ENCODE measurements at regions not wholly inside any gene's neighbourhood (a gene's known extent, or its start where the extent isn't known, plus 50 kb on each side); places are given as distances from the start of the nearest gene placed in this dataset.

- DNase-seq: no peak
Observed at GRCh38 chr4:79081973-79082372, 142.7 kb upstream of the PAQR3 start.

DNA sequence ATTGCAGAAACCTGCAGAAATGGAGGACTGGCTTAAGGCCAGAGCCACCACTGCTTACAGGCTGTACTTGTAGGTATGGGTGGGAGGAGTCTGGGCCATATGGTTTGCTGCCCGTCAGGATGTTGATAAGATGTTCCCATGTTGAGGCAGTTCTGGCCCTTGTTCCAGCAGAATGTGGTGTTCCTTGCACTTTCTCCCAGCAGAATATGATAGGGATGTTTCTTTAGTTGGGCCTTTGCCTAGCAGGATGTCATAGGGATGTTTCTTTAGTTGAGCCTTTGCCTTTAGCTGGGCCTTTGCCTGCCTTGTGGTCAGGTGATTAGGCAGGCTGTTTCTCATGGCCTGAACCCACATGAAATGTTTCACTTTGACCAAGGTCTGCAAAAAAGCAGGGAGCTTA lies 139.1 kb upstream of the PAQR3 start:
- DNase-seq: no peak

DNA sequence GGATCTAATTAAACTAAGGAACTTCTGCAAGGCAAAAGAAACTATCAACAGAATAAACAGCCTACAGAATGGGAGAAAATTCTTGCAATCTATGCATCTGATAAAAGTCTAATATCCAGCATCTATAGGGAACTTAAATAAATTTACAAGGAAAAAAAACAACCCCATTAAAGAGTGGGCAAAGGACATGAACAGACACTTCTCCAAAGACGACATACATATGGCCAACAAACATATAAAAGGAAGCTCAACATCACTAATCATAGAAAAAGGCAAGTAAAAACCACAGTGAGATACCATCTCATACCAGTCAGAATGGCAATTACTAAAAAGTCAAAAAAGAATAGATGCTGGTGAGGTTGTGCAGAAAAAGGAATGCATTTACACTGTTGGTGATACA lies 134.8 kb upstream of the PAQR3 start:
- DNase-seq: no peak

GRCh38 chr4:79073471-79073870 lies 134.2 kb upstream of the PAQR3 start:
- no peak for DNase-seq

DNA sequence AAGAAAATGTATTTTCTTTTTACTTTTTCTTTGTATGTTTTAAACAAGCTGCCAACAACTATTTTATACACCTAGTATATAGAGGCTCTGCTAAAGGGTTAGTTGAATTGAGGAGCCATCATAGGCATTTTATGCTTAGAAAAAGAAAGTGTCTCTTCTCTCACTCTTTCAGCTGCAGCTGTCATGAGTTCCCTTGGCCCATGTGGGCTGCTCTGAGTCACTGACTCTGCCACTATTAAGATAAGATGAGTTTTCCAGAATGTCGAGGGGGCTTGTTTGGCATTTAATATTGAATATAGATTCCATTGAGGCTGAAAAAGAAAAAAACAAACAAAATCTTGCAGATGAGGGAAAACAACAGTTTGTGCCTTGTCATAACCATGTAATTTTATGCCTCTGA lies 126.0 kb upstream of the PAQR3 start:
- DNase-seq: no peak

- no peak for DNase-seq
Observed at GRCh38 chr4:79064806-79065205, 125.6 kb upstream of the PAQR3 start.

- no peak for DNase-seq
Observed at GRCh38 chr4:79059631-79060399, 120.6 kb upstream of the PAQR3 start.

DNA sequence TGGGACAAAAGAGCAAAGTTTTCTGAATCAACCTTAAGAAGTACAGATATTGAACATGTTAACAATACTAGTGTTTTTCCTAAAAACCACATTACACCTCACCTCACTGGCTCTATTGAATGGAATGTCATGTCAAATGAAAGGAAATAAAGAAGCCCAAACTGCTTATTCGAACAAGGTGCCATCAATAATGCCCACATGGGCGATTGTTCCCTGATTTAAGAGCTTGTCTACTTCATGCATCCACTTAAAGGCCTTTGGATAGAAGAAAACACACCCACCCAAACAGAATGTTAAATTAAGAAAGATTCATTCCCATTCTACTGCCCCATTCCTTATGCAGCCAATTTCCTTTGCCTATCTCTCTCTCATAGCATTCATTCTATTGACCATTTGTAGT lies 118.5 kb upstream of the PAQR3 start:
- no peak for DNase-seq

GRCh38 chr4:79053754-79054153 lies 114.5 kb upstream of the PAQR3 start:
- DNase-seq: no peak

DNA sequence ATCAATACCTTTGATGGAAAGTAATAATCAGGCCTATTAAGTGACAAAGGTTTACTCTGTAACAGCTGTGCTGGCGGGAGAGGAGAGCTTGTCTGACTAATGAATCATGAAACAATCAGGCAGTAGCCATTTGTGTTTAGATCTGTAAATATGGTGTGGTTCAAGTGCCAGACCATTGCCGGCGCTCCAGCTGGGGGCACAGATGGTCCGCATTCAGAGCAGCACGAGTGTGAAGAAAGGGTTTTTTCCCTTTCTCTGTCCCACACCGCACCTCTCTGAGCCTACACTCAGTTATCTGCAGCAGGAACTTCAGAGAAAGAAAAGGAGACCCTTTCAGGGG lies 111.3 kb upstream of the PAQR3 start:
- no peak for DNase-seq

GRCh38 chr4:79049840-79050540 lies 110.8 kb upstream of the PAQR3 start:
- DNase-seq: no peak

DNA sequence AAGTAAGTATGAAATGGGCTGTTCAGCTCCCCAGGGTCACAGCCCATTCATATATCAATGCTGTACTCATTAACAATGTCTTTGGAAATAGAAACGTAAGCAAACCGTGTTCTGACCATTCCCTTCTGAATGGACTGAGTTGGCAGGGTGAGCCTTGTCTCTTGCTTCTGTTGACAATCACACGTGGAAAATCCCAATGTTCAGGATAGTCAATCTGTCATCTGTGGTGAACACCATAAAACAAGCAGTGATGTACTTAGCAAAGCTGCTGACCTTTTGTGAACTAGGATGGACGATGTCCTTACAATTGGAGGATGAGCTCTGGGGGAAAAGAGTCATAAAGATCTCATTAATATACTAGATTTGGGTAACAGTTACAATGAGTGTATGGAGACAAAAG lies 109.6 kb upstream of the PAQR3 start:
- DNase-seq: no peak

DNA sequence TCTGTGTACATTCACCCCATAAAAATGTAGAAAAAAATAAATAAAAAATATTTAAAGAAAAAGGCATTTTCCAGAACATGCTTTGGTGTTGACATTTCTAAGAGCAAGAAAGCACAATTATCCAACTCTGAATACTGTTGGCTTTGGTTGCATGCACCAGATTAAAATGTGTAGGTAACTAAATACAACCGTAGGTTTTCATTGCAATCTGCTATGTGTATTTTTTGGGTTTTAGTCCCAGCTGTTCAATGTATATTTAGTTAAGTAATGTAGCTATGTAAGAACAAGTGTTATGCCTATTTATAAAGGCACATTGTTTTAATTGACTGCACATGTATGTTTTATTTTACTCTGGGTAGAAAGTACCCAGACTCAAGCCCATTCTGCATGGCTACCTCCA lies 108.1 kb upstream of the PAQR3 start:
- no peak for DNase-seq

- no peak for DNase-seq
Observed at GRCh38 chr4:79046016-79046592, 106.9 kb upstream of the PAQR3 start.

DNA sequence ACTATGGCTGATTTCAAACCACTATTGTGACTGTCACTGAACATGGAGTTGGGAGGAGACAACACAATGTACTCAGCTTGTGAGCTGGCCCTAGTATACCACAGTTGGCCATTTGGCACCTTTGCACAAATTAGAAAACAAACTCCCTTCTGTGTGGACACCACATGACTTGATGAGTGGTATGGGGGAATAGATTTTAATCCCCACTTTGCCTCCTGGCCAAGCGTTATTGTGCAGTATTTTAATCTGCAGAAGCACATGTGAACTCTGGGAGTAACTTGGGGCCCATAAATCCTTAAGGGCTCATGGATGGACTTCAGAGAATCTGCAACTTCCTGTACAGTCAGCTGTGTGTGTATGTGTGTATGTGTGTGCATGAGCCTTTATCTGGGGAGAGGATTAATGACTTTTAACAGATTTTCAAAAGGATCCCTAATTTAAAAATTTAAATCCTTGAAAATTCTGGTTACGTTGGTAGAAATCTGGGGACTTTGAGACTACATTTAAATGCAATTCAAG lies 105.0 kb upstream of the PAQR3 start:
- no peak for DNase-seq

DNA sequence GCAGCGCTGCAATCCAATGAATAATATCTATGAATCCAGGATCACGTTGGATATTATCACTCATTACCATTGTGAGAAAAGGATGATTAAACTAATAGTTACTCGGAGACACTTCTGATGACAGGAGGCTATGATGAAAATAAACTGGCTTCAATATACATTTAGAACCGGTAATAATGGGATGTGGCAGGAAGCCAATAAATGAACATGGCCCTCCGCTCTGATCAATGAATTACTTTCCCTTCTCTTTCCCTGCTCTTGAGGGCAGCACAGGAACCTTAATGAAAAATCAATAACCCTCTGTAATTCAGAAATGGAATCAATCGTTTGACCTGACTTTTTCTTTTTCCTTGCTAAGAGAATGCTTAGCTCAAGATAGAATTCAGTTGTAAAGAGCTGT lies 103.9 kb upstream of the PAQR3 start:
- no peak for DNase-seq

DNA sequence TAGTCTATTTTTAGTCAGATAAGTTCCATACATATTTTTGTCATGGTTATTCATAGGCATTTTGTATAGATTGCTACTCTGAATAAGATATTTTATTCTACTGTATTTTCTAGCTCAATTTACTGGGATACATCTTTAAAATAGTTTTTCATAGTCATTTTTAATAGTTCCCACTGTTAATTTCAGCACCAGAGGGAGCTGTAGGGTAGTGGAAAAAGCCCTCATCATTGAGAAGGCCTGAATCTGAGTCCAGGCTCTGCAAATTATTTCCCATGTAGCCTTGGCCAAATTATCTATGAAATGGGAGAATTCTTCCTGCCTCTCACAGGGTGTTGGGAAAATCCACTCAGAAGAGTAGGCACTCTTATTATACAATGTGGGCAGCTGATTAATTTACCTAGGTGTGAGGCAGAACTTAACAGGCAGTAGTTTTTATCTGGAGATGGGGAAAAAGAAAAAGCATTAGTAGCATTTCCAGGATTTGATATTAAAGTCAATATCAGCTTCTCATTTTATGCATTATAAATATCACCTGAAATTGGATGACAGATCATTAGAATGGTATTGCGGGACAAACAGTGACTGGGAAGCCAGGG lies 102.9 kb upstream of the PAQR3 start:
- peak; percentile 7 for DNase-seq

GRCh38 chr4:79034544-79034943 lies 95.3 kb upstream of the PAQR3 start:
- DNase-seq: no peak

DNA sequence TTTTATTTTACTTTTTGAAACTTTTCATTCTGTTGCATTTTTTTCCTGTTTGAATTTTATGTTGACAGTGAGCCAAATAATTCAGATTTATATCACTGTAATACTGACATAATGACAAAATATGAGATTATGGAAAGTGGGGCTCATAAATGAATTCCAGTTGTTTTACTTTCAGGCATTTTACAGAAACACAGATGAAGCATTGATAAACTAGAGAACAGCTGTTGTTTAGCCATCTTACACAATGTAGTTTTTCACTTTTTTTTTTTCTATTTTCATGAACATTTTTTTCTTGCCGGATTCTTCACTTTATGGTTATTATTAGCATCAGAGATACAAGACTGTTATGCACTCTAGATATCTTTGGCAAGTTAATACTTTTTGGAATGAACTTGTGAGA lies 91.7 kb upstream of the PAQR3 start:
- no peak for DNase-seq

GRCh38 chr4:79027656-79028055 lies 88.4 kb upstream of the PAQR3 start:
- no peak for DNase-seq

DNA sequence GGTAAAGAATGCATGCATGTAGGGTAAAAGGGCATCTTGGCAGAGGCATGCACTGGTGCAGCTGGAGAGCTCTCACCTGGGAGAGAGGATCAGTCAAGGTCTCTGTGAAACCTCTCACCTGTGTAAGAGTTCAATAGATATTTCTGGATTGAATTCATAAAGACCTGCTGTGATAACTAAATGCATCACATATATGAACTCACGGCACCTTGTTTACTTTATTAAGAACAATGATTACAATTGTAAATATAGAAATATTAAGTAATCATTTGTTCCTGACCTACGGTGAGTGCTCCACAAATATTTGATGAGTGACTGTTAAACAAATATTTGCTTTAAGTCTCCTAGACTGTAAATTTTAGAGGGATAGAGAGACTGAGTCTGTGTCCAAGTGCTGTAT lies 85.9 kb upstream of the PAQR3 start:
- DNase-seq: no peak

DNA sequence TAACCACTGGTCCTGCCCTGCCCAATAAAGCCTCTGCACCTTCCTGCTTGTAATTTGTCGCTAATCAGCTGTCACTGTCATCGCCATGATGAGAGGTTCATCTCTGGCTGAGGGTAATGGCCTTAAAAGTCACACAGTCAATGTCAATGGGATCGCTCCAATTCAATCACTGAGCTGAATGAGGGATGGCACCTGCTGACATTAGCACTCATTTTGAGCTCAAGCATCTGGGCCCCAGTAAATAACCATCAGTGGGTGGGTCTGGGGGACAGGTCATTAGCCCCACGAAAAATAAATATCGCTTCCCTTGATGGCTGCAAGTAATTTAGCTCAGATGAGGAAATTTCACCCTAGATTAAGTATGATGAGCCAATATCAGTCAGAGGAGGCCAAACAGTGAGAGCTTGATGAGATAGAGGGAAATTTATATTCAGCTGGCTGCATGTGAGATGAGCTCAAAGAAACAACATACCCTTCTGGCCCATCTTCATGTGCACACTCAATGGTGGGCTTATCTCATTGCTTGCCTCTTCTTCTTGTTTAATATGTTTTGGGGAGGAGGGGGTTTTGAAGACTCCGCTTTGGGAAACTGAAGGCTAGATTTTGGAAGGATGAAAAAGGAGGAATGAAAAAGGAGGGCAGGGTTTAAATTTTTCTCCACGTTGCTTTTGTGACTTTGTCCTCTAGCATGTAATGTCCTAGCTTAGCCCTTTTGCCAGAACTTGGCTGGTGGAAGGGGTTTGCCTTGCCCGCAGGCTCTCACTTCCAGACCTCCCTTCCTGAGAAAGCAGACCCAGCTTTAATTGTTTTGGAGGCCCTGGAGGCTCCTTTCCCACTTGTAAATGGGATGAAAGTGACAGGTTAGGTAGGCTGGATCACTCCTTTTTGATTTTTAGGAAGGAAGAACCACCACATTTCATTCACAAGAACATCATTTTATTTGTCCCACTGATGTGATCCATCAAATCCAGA lies 84.8 kb upstream of the PAQR3 start:
- DNase-seq: no peak

GRCh38 chr4:79022529-79022928 lies 83.3 kb upstream of the PAQR3 start:
- no peak for DNase-seq

Measured in activated CD4-positive, alpha-beta T cell treated with anti-CD3 and anti-CD28 coated beads, Interleukin-2, Interleukin-6, amounts not matched to agents 100 ng/mL and 50 ng/mL, durations not matched to agents 16 hours and 8 hours (primary cell).